Adipocyte (in vitro differentiated cells): ENCODE measurements at regions not wholly inside any gene's neighbourhood (a gene's known extent, or its start where the extent isn't known, plus 50 kb on each side); places are given as distances from the start of the nearest gene placed in this dataset.

Experiments
- DNase-seq: peaks from one replicate; pipeline ENCODE4 v3.0.0-alpha.2; 2015; ENCODE audit warnings: low read depth
- H3K27me3 ChIP-seq: replicated peaks from 2 replicates; pipeline ENCODE4 v1.7.0; 2013; ENCODE audit warnings: mild to moderate bottlenecking, low read length, moderate library complexity; ENCODE audit not compliant: control insufficient read depth, insufficient read depth
- H3K36me3 ChIP-seq: 2 replicates; pipeline ENCODE4 v1.7.0; 2013; ENCODE audit warnings: low read length, mild to moderate bottlenecking, moderate library complexity; ENCODE audit not compliant: control insufficient read depth, insufficient read depth, severe bottlenecking
- H3K4me1 ChIP-seq: 2 replicates; pipeline ENCODE4 v1.7.0; 2013; ENCODE audit warnings: mild to moderate bottlenecking, low read length, moderate library complexity; ENCODE audit not compliant: control insufficient read depth, insufficient read depth
- H3K4me3 ChIP-seq: 2 replicates; pipeline ENCODE4 v1.7.0; 2013; ENCODE audit warnings: mild to moderate bottlenecking, low read length, moderate library complexity
- H3K9ac ChIP-seq: 2 replicates; pipeline ENCODE4 v1.7.0; 2013; ENCODE audit warnings: mild to moderate bottlenecking, low read length, moderate library complexity
- H3K9me3 ChIP-seq: 2 replicates; pipeline ENCODE4 v1.7.0; 2013; ENCODE audit warnings: mild to moderate bottlenecking, low read length, moderate library complexity; ENCODE audit not compliant: control insufficient read depth

DNA sequence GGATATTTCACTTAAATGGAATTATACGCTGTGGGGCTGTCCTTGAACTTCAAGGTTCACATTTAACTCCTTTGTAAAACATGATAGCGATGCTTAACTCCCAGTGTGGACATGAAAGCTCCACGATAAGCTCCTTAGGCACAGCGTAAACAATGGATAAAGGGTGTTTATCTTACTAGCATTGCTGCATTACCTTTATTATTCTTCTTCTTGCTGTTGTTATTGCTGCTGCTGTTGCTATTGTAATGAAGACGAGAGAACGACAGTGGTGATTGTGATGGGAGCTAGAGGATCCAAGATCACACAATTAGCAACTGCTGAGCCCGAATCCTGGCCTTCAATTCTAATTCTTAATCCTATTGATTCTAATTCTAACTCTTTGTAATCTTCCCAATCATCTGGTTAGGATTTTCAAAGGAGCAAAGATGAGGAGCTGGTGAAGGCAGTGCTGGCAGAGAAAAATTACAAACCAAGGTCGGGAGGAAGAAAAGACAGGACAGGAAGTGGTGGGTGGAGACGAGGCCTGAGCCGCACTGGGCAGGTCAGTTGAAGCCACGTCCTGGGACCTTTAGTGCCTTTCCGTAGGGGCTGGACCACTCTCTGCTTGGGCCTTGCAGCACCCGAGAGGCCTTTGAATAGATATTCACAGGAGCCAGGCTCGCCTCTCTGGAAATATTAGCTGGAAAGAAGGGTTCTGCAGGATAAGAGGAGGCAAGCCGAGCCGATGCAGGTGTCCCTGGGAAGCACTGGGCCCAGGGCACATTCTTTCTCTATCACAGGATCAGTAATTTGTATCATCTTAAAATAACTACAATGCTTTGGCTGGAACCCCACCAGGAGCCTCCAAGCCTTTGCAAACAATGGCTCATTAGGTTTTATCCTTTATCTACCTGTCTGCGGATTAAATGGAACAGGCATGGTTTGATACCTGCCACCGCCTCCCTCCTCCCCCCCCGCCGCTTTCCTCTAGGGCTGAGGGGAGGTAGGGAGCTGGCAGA, 571.6 kb downstream of the AJAP1 start:
- Histone ChIP-seq H3K4me1 (no peaks in the 10 kb centered on the region), H3K4me3 (no peak overlapping the region), H3K27me3 (no peaks in the 10 kb centered on the region), H3K36me3 (no peaks in the 10 kb centered on the region), H3K9me3 (peaks cover 4% of the 10 kb centered on the region), H3K9ac (no peak overlapping the region)
- DNase-seq = no peak

DNA sequence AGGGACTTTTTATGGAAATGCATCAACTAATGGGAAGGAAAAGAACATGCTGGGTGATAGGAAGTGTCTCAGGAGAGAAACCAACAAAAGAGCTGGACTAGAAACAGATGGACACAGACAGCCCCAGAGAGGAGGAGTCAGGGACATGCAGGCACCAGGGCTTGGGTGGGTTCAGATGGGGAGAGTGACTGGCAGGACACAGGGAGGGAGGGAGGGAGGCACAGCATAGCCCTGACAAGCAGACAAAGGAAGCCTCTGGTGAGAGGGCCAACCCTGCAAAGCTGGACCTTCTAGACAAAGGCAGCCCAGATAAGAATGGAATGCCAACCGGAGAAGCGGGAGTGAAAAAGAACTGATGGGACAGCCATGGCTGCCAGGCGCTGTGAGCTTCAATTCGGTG, 568.8 kb downstream of the AJAP1 start:
- no peak overlapping the region for H3K4me3 ChIP-seq
- no peaks in the 10 kb centered on the region for H3K27me3 ChIP-seq
- H3K9ac ChIP-seq = no peak overlapping the region
- DNase-seq = no peak
- peaks cover 4% of the 10 kb centered on the region for H3K9me3 ChIP-seq
- H3K36me3 ChIP-seq = no peaks in the 10 kb centered on the region
- no peaks in the 10 kb centered on the region for H3K4me1 ChIP-seq

DNA sequence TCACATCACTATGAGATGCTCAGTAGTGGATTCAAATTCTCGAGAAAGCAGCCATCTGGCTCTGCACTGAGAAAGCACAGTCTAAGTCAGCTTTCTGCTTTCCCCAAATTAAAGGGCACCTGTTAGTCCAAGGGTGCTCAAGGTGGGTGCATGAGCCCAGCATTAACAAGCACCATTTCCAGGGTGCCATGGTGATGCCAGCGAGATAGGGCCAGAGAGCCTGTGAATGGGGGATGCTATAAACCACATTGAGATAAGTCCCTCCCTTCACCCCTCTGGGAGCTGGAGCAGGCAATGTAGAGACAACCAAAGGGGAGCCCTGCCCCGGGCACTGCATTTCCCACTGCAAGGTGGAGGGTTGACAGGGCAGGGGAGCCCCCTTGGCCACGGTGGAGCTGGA, 568.2 kb downstream of the AJAP1 start:
- Histone ChIP-seq H3K36me3 (no peaks in the 10 kb centered on the region), H3K9ac (no peak overlapping the region), H3K4me1 (no peaks in the 10 kb centered on the region), H3K27me3 (no peaks in the 10 kb centered on the region), H3K9me3 (peaks cover 4% of the 10 kb centered on the region), H3K4me3 (no peak overlapping the region)
- DNase-seq = no peak

DNA sequence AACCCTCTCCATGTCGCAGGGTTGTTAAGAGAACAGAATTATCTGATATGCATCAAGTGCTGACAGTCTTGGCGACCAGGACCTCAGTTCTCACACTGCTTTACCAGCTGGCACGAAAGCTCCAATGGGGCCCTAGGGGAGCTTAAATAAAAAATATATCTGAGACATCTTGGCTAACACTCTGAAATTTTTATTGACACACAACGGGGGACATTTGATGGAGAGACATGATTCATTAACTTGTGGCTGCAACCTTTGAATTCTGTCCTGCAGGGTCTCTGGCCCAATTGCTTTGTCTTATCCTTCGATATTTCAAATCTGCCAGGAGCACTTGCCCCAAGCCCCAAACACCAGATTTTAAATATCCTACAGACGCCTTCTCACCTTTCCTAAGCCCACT, 567.0 kb downstream of the AJAP1 start:
- Histone ChIP-seq H3K27me3 (no peaks in the 10 kb centered on the region), H3K36me3 (no peaks in the 10 kb centered on the region), H3K4me1 (no peaks in the 10 kb centered on the region), H3K4me3 (no peak overlapping the region), H3K9ac (no peak overlapping the region), H3K9me3 (no peaks in the 10 kb centered on the region)
- no peak for DNase-seq

DNA sequence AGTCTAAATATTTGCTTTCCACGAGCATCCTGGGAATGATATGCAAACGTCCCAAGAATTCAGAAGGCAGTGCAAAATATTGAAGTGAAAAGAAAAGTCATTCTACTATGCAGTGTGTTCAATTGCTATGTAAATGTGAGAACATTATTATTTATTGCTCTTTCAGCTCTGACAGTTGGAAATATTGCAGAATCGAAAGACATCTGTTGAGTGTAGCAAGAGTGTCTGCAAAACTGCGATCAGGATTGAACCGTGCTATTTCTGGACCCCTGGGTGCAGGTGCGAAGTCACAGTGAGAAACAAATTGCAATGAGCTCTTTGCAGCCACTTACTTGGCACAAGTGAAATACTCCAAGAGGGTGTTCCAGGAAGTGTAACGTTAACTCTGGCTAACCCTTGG, 566.4 kb downstream of the AJAP1 start:
- H3K27me3 ChIP-seq = no peaks in the 10 kb centered on the region
- H3K4me1 ChIP-seq = no peaks in the 10 kb centered on the region
- no peak overlapping the region for H3K4me3 ChIP-seq
- no peak overlapping the region for H3K9ac ChIP-seq
- H3K36me3 ChIP-seq = no peaks in the 10 kb centered on the region
- no peak for DNase-seq
- H3K9me3 ChIP-seq = no peaks in the 10 kb centered on the region

DNA sequence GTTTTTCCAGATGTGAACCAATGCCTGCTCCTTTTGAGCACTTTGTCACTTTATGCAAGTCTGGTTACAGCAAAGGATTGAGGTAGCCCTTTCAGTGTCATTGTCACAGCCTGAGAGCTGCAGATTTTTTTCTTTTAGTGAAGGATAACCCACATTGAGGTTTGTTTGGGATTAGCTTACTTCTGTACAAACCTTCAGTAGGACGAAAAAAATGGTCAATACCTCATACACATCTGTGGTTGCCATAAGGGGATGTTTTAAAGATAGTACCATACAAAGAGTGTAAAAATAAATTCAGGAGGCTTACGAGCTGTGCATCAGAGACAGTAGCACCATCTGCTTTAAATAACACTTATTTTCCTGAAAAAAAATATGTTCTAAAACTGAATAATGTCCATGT, 566.0 kb downstream of the AJAP1 start:
- H3K9me3 ChIP-seq = no peaks in the 10 kb centered on the region
- H3K9ac ChIP-seq = no peak overlapping the region
- H3K4me3 ChIP-seq = no peak overlapping the region
- no peaks in the 10 kb centered on the region for H3K4me1 ChIP-seq
- H3K27me3 ChIP-seq = no peaks in the 10 kb centered on the region
- no peaks in the 10 kb centered on the region for H3K36me3 ChIP-seq
- no peak for DNase-seq

DNA sequence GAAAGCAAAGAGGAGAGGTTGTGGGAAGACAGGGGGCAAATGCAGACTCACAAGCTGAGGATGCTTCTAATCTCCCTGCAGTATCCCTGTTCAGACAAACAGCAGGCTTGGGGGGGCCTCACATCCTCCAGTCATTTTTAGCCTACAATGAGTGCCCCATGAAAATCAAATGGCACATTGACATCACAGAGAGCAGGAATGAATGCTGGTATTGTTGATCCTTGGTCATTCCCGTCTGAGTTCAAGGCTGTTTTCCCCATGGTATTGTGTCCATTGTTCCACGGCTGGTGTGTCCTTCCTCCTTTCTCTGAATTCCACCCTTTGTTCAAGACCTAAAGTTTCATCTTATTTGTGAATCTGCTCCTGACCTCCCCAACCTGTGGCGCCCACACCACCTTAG, 545.6 kb downstream of the AJAP1 start:
- Histone ChIP-seq H3K9me3 (no peaks in the 10 kb centered on the region), H3K4me3 (no peak overlapping the region), H3K36me3 (no peaks in the 10 kb centered on the region), H3K9ac (no peak overlapping the region), H3K27me3 (no peaks in the 10 kb centered on the region), H3K4me1 (no peaks in the 10 kb centered on the region)
- DNase-seq = no peak

DNA sequence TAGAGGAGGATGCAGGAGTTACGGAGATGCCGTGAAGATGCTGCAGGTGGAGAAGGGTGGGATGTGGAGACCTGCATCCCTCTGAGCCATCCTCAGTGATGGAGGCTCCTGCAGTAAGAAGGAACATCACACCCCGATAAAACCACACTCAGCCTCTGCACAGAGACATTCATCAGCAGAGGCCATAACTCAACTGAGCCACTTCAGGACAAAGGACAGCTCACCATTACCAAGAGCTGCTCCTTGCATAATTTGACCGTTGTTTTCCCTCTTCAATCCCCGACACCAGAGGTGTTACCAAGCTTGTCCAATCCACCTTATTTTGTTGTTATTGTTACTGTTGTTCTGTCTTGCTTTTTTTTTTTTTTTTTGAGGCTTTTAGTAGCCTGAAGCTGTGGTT, 543.9 kb downstream of the AJAP1 start:
- DNase-seq = no peak
- H3K27me3 ChIP-seq = no peaks in the 10 kb centered on the region
- no peaks in the 10 kb centered on the region for H3K36me3 ChIP-seq
- no peaks in the 10 kb centered on the region for H3K9me3 ChIP-seq
- H3K4me3 ChIP-seq = no peak overlapping the region
- no peaks in the 10 kb centered on the region for H3K4me1 ChIP-seq
- no peak overlapping the region for H3K9ac ChIP-seq

DNA sequence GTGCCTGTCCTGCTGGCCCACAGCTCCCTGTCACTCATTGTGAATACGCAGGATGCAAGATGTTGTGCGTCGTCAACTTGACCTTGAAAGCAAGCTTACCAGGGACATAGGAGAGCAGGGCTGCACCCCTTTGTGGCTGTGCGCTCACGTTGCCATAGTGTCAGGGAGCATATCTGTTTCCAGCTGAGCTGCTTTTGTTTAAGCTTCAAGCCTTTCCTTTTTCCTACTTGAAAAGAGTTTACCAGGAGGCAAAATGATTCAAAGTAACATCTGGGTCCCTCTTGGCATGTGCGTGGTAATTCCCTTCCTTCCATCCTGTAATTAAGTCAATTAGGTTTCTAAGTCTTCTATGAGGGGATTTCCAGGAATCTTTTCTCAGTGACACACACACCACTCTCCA, 537.1 kb downstream of the AJAP1 start:
- H3K4me3 ChIP-seq = no peak overlapping the region
- H3K9ac ChIP-seq = no peak overlapping the region
- H3K4me1 ChIP-seq = no peaks in the 10 kb centered on the region
- no peaks in the 10 kb centered on the region for H3K36me3 ChIP-seq
- no peak for DNase-seq
- peaks cover 7% of the 10 kb centered on the region for H3K9me3 ChIP-seq
- no peaks in the 10 kb centered on the region for H3K27me3 ChIP-seq

DNA sequence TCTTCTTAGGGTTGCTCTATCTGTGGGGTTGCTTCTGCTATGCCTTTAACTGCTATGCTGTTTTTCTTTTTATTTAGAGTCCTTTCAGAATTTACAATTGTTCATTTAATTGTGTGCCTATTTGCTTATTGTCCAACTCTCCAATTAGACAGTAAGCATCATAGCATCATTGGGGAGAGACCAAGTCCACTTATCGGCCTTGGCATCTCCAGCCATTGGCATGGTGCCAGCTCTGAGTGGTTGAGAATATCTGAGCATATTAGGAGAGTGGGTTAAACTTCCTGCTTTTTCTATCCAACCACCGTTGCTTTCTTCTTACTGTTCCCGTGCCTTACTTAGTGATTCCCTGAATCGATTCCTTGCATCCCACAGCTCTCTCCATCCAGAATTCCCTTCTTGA, 535.0 kb downstream of the AJAP1 start:
- DNase-seq = no peak
- no peaks in the 10 kb centered on the region for H3K36me3 ChIP-seq
- no peaks in the 10 kb centered on the region for H3K4me1 ChIP-seq
- no peak overlapping the region for H3K4me3 ChIP-seq
- no peaks in the 10 kb centered on the region for H3K27me3 ChIP-seq
- H3K9me3 ChIP-seq = peaks cover 7% of the 10 kb centered on the region
- no peak overlapping the region for H3K9ac ChIP-seq

DNA sequence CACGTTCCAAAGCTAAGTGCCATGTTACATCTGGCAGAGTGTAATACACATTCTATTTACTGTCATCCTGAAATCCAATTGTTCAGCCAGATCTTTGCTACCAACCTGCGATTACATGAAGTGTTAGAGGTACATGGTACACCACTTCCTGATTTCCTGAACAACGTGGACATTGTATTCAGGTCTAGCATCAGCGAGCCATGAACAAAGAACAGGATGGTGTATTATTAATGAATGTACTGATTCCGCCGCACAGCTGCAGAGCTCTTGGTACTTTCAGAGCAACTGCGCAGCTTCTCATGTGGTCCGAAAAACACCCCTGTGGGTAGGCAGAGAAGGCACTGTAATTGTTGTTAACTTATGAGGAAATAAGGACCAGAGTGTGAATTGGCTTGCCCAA, 511.4 kb downstream of the AJAP1 start:
- H3K4me1 ChIP-seq = no peaks in the 10 kb centered on the region
- no peaks in the 10 kb centered on the region for H3K27me3 ChIP-seq
- H3K4me3 ChIP-seq = no peak overlapping the region
- H3K36me3 ChIP-seq = no peaks in the 10 kb centered on the region
- DNase-seq = no peak
- H3K9me3 ChIP-seq = peaks cover 2% of the 10 kb centered on the region
- no peak overlapping the region for H3K9ac ChIP-seq

DNA sequence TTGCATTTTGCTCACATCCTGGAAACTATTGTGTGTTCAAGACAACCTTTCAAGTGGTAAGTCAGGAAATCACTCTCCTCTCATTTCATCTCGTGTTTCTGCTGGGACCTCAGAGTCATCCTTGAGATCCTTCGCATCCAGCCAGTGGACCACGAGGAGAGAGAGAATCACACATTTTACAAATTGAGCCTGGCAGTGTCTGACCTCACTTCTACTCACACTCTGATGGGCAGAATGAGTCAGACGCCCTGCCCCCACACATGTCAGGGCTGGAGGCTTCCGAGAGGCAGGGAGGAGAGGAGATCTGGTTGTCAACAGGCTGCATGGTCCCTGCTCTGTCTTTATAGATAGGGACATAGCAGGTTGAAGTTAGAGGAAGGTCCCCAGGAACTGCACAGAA, 509.7 kb downstream of the AJAP1 start:
- no peak for DNase-seq
- no peaks in the 10 kb centered on the region for H3K27me3 ChIP-seq

More for the DNA sequence above, 509.7 kb downstream of the AJAP1 start:
- no peaks in the 10 kb centered on the region for H3K4me1 ChIP-seq
- no peak overlapping the region for H3K9ac ChIP-seq
- H3K4me3 ChIP-seq = no peak overlapping the region
- no peaks in the 10 kb centered on the region for H3K36me3 ChIP-seq
- no peaks in the 10 kb centered on the region for H3K9me3 ChIP-seq
